K562 (cell line): ENCODE measurements at regions not wholly inside any gene's neighbourhood (a gene's known extent, or its start where the extent isn't known, plus 50 kb on each side); places are given as distances from the start of the nearest gene placed in this dataset.
A peak's percentile ranks its signal among the peaks of the same experiment; 100 is the strongest.

Experiments used
- HDAC3 ChIP-seq: fragments of 450-650 bp; IDR thresholded peaks from 2 replicates; pipeline ENCODE4 v1.6.1; 2018; ENCODE audit warnings: borderline replicate concordance, mild to moderate bottlenecking, moderate library complexity; ENCODE audit not compliant: partially characterized antibody
- JUND ChIP-seq, 2 experiments: IDR thresholded peaks; 2 replicates in 1 of 2; 3 replicates in 1 of 2; pipeline ENCODE4 v1.6.1; 2011; ENCODE audit warnings: borderline replicate concordance in 2 of 2, low read depth in 2 of 2, low read length in 2 of 2, improper control_type of control experiment in 1 of 2, missing biosample characterization in 1 of 2, missing genetic modification characterization in 1 of 2, missing genetic modification reagents in 1 of 2
- MTA1 ChIP-seq: fragments of 450-650 bp; IDR thresholded peaks from 2 replicates; pipeline ENCODE4 v1.6.1; 2017; ENCODE audit warnings: borderline replicate concordance
- OTX1 ChIP-seq: fragments of 450-650 bp; formaldehyde crosslinking; IDR thresholded peaks from 2 replicates; pipeline ENCODE4 v1.4.0; 2022; ENCODE audit warnings: mild to moderate bottlenecking
- POU5F1 ChIP-seq: fragments of 150-350 bp; IDR thresholded peaks from 2 replicates; pipeline ENCODE4 v1.6.1; 2014; ENCODE audit warnings: borderline replicate concordance, low read length, low read depth, mild to moderate bottlenecking; ENCODE audit not compliant: partially characterized antibody
- PYGO2 ChIP-seq: fragments of 450-650 bp; IDR thresholded peaks from 2 replicates; pipeline ENCODE4 v1.6.1; 2016; ENCODE audit warnings: mild to moderate bottlenecking, missing genetic modification characterization, moderate library complexity, missing compliant biosample characterization
- STAT5A ChIP-seq: IDR thresholded peaks from 2 replicates; pipeline ENCODE4 v1.6.1; 2012; ENCODE audit warnings: low read length, inconsistent platforms, borderline replicate concordance
- TSHZ1 ChIP-seq: fragments of 250-450 bp; sonication (Bioruptor Pico); IDR thresholded peaks from 2 replicates; pipeline ENCODE4 v1.4.0; 2020; ENCODE audit warnings: mild to moderate bottlenecking, moderate library complexity
- TF ChIP-seq, protein P1 (sequence below): fragments of 450-650 bp; IDR thresholded peaks from 2 replicates; pipeline ENCODE4 v1.6.1; 2018; ENCODE audit not compliant: partially characterized antibody
- TF ChIP-seq, protein P2 (sequence below): fragments of 200-800 bp; sonication (Bioruptor generic); IDR thresholded peaks from 2 replicates; pipeline ENCODE4 v1.6.1; 2016; ENCODE audit warnings: missing genetic modification characterization, missing compliant biosample characterization

DNA sequence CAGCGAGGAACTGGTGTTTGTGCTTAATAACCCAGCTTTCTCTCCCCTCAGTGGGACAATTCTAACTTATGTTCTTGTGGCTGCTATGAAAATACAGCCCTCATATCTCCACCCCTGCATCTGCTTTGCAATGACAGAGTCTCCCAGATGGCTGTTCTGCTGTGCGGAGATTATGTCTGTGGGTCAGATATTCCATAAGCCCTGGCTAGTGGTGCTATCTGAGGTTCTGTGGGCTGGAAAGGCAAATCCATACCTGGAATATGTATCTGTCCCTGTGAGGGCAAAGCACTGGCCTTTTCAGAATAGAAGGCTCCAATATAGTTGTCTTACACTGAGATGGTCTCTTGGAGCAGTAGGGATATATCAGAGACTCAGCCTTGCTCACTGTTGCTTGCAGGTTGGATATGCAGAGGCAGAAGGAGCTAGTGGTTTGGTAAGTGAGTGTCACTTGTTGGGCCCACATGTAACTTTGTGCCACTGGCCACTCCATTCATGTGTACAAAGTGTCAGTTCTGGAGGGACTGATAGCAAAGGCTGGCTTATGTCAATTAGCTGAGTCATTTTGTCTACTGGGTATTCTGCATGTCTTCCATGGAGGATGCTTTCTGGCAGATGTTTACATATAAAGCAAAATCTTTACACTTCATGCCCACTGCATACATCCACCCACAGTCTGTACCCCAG, 246.6 kb downstream of the FAM76B start (continued):
- TF ChIP-seq STAT5A (peak; percentile 95), POU5F1 (no peak), MTA1 (peak; percentile 79; the same call in 1 of the 2 replicates), HDAC3 (peak; percentile 85), OTX1 (CRISPR knock-in tag) (0 out of 2 replicates have a peak, but pooled peaks have one; percentile 44), TSHZ1 (CRISPR knock-in tag) (0 out of 2 replicates have a peak, but pooled peaks have one; percentile 33), PYGO2 (peak; percentile 76; the same call in 1 of the 2 replicates), JUND (IDR thresholded peaks at IDR 0.05; ENCODE audit: borderline replicate concordance, low read depth, low read length) (peak; percentile 86), JUND (tag; IDR thresholded peaks at IDR 0.05; ENCODE audit: borderline replicate concordance, low read depth, low read length) (peak; percentile 83; the same call in 2 of the 3 replicates)
- TF ChIP-seq, protein P1, sequence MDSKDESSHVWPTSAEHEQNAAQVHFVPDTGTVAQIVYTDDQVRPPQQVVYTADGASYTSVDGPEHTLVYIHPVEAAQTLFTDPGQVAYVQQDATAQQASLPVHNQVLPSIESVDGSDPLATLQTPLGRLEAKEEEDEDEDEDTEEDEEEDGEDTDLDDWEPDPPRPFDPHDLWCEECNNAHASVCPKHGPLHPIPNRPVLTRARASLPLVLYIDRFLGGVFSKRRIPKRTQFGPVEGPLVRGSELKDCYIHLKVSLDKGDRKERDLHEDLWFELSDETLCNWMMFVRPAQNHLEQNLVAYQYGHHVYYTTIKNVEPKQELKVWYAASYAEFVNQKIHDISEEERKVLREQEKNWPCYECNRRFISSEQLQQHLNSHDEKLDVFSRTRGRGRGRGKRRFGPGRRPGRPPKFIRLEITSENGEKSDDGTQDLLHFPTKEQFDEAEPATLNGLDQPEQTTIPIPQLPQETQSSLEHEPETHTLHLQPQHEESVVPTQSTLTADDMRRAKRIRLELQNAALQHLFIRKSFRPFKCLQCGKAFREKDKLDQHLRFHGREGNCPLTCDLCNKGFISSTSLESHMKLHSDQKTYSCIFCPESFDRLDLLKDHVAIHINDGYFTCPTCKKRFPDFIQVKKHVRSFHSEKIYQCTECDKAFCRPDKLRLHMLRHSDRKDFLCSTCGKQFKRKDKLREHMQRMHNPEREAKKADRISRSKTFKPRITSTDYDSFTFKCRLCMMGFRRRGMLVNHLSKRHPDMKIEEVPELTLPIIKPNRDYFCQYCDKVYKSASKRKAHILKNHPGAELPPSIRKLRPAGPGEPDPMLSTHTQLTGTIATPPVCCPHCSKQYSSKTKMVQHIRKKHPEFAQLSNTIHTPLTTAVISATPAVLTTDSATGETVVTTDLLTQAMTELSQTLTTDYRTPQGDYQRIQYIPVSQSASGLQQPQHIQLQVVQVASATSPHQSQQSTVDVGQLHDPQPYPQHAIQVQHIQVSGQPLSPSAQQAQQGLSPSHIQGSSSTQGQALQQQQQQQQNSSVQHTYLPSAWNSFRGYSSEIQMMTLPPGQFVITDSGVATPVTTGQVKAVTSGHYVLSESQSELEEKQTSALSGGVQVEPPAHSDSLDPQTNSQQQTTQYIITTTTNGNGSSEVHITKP = peak; percentile 76
- TF ChIP-seq, protein P2, sequence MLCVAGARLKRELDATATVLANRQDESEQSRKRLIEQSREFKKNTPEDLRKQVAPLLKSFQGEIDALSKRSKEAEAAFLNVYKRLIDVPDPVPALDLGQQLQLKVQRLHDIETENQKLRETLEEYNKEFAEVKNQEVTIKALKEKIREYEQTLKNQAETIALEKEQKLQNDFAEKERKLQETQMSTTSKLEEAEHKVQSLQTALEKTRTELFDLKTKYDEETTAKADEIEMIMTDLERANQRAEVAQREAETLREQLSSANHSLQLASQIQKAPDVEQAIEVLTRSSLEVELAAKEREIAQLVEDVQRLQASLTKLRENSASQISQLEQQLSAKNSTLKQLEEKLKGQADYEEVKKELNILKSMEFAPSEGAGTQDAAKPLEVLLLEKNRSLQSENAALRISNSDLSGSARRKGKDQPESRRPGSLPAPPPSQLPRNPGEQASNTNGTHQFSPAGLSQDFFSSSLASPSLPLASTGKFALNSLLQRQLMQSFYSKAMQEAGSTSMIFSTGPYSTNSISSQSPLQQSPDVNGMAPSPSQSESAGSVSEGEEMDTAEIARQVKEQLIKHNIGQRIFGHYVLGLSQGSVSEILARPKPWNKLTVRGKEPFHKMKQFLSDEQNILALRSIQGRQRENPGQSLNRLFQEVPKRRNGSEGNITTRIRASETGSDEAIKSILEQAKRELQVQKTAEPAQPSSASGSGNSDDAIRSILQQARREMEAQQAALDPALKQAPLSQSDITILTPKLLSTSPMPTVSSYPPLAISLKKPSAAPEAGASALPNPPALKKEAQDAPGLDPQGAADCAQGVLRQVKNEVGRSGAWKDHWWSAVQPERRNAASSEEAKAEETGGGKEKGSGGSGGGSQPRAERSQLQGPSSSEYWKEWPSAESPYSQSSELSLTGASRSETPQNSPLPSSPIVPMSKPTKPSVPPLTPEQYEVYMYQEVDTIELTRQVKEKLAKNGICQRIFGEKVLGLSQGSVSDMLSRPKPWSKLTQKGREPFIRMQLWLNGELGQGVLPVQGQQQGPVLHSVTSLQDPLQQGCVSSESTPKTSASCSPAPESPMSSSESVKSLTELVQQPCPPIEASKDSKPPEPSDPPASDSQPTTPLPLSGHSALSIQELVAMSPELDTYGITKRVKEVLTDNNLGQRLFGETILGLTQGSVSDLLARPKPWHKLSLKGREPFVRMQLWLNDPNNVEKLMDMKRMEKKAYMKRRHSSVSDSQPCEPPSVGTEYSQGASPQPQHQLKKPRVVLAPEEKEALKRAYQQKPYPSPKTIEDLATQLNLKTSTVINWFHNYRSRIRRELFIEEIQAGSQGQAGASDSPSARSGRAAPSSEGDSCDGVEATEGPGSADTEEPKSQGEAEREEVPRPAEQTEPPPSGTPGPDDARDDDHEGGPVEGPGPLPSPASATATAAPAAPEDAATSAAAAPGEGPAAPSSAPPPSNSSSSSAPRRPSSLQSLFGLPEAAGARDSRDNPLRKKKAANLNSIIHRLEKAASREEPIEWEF (CRISPR knock-in tag) = peak; percentile 67; the same call in 1 of the 2 replicates
